Neural cell (in vitro differentiated cells): ENCODE measurements at regions not wholly inside any gene's neighbourhood (a gene's known extent, or its start where the extent isn't known, plus 50 kb on each side); places are given as distances from the start of the nearest gene placed in this dataset.

ENCODE experiments used
- EP300 ChIP-seq: fragments of 450-650 bp; conservative IDR thresholded peaks from 2 replicates; pipeline ENCODE4 v1.6.1; 2014; ENCODE audit warnings: antibody characterized with exemption, mild to moderate bottlenecking, moderate library complexity; ENCODE audit not compliant: poor library complexity, severe bottlenecking
- TF ChIP-seq, protein P1 (sequence below): fragments of 450-650 bp; IDR thresholded peaks from 2 replicates; pipeline ENCODE4 v1.5.1; 2014; ENCODE audit warnings: antibody characterized with exemption, mild to moderate bottlenecking, moderate library complexity; ENCODE audit not compliant: poor library complexity, severe bottlenecking

DNA sequence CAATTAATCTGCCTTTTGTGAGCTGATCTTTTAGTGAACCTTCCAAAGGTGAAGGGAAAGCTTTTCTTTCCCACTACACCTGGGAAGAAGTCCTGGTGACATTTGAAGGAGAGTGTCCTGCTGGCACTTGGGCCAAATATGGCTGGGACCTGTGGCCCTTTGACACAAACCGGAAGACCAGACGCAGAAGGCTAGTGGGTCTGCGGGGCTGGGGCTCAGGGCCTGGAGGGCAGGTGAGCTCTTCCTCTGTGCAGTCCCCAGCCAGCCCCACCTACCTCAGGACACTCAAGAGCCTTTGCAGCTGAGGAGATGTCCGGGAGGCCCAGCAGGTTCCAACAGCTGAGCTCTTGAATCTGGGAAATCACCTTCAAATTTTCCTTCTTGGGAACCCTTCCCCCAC is 138.0 kb upstream of the THY1 start:
- TF ChIP-seq, protein P1, sequence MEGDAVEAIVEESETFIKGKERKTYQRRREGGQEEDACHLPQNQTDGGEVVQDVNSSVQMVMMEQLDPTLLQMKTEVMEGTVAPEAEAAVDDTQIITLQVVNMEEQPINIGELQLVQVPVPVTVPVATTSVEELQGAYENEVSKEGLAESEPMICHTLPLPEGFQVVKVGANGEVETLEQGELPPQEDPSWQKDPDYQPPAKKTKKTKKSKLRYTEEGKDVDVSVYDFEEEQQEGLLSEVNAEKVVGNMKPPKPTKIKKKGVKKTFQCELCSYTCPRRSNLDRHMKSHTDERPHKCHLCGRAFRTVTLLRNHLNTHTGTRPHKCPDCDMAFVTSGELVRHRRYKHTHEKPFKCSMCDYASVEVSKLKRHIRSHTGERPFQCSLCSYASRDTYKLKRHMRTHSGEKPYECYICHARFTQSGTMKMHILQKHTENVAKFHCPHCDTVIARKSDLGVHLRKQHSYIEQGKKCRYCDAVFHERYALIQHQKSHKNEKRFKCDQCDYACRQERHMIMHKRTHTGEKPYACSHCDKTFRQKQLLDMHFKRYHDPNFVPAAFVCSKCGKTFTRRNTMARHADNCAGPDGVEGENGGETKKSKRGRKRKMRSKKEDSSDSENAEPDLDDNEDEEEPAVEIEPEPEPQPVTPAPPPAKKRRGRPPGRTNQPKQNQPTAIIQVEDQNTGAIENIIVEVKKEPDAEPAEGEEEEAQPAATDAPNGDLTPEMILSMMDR, result no peak
- no peak for TF ChIP-seq EP300
